Parathyroid adenoma (tissue), 2 donors: ENCODE measurements at regions not wholly inside any gene's neighbourhood (a gene's known extent, or its start where the extent isn't known, plus 50 kb on each side); places are given as distances from the start of the nearest gene placed in this dataset.
"Not testable (repeated sequence)": the region's sequence is repeated elsewhere in the genome, so short reads cannot be mapped to it uniquely, and the experiment has no call there.

Experiments used
- H2AFZ ChIP-seq: fragments of 300-600 bp; sonication (generic); one replicate; pipeline ENCODE4 v1.7.0; 2017; ENCODE audit warnings: antibody characterized with exemption, mild to moderate bottlenecking
- H3K27ac ChIP-seq: fragments of 300-600 bp; sonication (generic); one replicate; pipeline ENCODE4 v1.7.0; 2017
- H3K27me3 ChIP-seq: fragments of 300-600 bp; sonication (generic); one replicate; pipeline ENCODE4 v1.7.0; 2017; ENCODE audit warnings: low read length; ENCODE audit not compliant: control insufficient read depth, insufficient read depth
- H3K36me3 ChIP-seq: fragments of 300-600 bp; sonication (generic); one replicate; pipeline ENCODE4 v1.7.0; 2017; ENCODE audit warnings: low read length; ENCODE audit not compliant: control insufficient read depth, insufficient read depth
- H3K4me1 ChIP-seq: fragments of 300-600 bp; sonication (generic); one replicate; pipeline ENCODE4 v1.7.0; 2017; ENCODE audit warnings: control low read depth
- H3K4me2 ChIP-seq: fragments of 300-600 bp; sonication (generic); one replicate; pipeline ENCODE4 v1.7.0; 2017; ENCODE audit warnings: low read length
- H3K4me3 ChIP-seq: fragments of 300-600 bp; sonication (generic); one replicate; pipeline ENCODE4 v1.7.0; 2017; ENCODE audit warnings: low read depth, low read length
- H3K79me2 ChIP-seq: fragments of 300-600 bp; sonication (generic); one replicate; pipeline ENCODE4 v1.7.0; 2017; ENCODE audit warnings: control low read depth
- H3K9ac ChIP-seq: fragments of 300-600 bp; sonication (generic); one replicate; pipeline ENCODE4 v1.7.0; 2017; ENCODE audit warnings: mild to moderate bottlenecking
- H3K9me3 ChIP-seq: fragments of 300-600 bp; sonication (generic); one replicate; pipeline ENCODE4 v1.7.0; 2017; ENCODE audit warnings: low read length; ENCODE audit not compliant: control insufficient read depth
- CTCF ChIP-seq: fragments of 300-600 bp; sonication (generic); IDR thresholded peaks from one replicate; pipeline ENCODE4 v1.7.0; 2017; ENCODE audit warnings: antibody characterized with exemption, mild to moderate bottlenecking
- donor health status: primary hyperparathyroidism.

- H3K9me3 ChIP-seq, H2AFZ ChIP-seq, H3K4me3 ChIP-seq, H3K27ac ChIP-seq, H3K4me1 ChIP-seq, H3K27me3 ChIP-seq, H3K79me2 ChIP-seq, H3K4me2 ChIP-seq, H3K9ac ChIP-seq, H3K36me3 ChIP-seq: not testable (repeated sequence)
These were observed 61.3 kb downstream of the ZNF860 start for GRCh38 chr3:32042867-32043266.

GRCh38 chr3:32045091-32045915, 61.1 kb upstream of the GPD1L start:
- peak overlapping the region; percentile 27 for H3K27ac ChIP-seq
- no peaks in the 10 kb centered on the region for H3K9me3 ChIP-seq
- H3K4me3 ChIP-seq = no peak overlapping the region
- peaks cover 5% of the 10 kb centered on the region for H3K4me1 ChIP-seq
- no peak overlapping the region for H3K9ac ChIP-seq
- H3K4me2 ChIP-seq = peak overlapping the region; percentile 26
- H3K79me2 ChIP-seq = no peaks in the 10 kb centered on the region
- H2AFZ ChIP-seq = peak overlapping the region; percentile 22
- peaks cover 3% of the 10 kb centered on the region for H3K27me3 ChIP-seq
- no peaks in the 10 kb centered on the region for H3K36me3 ChIP-seq
- no peak for TF ChIP-seq CTCF

- no peak overlapping the region for H3K9ac ChIP-seq
- TF ChIP-seq CTCF = no peak
- no peaks in the 10 kb centered on the region for H3K36me3 ChIP-seq
- no peak overlapping the region for H2AFZ ChIP-seq
- H3K27me3 ChIP-seq = peaks cover 3% of the 10 kb centered on the region
- H3K79me2 ChIP-seq = no peaks in the 10 kb centered on the region
- peaks cover 5% of the 10 kb centered on the region for H3K4me1 ChIP-seq
- H3K27ac ChIP-seq = no peak overlapping the region
- no peak overlapping the region for H3K4me3 ChIP-seq
- H3K9me3 ChIP-seq = no peaks in the 10 kb centered on the region
- no peak overlapping the region for H3K4me2 ChIP-seq
These were observed 60.3 kb upstream of the GPD1L start for GRCh38 chr3:32046102-32046501.

GRCh38 chr3:32048487-32049182, 57.8 kb upstream of the GPD1L start:
- no peak overlapping the region for H3K4me3 ChIP-seq
- no peaks in the 10 kb centered on the region for H3K79me2 ChIP-seq
- H2AFZ ChIP-seq = no peak overlapping the region
- H3K27me3 ChIP-seq = peaks cover 3% of the 10 kb centered on the region
- H3K9me3 ChIP-seq = no peaks in the 10 kb centered on the region
- H3K4me1 ChIP-seq = peaks cover 5% of the 10 kb centered on the region
- no peak overlapping the region for H3K9ac ChIP-seq
- no peak overlapping the region for H3K4me2 ChIP-seq
- H3K27ac ChIP-seq = no peak overlapping the region
- no peak for TF ChIP-seq CTCF
- H3K36me3 ChIP-seq = no peaks in the 10 kb centered on the region

GRCh38 chr3:32049916-32050315, 56.5 kb upstream of the GPD1L start:
- H3K9ac ChIP-seq = no peak overlapping the region
- peaks cover 3% of the 10 kb centered on the region for H3K4me1 ChIP-seq
- no peak overlapping the region for H3K27ac ChIP-seq
- no peaks in the 10 kb centered on the region for H3K79me2 ChIP-seq
- H3K27me3 ChIP-seq = peaks cover 3% of the 10 kb centered on the region
- no peaks in the 10 kb centered on the region for H3K9me3 ChIP-seq
- H3K36me3 ChIP-seq = no peaks in the 10 kb centered on the region
- H3K4me3 ChIP-seq = no peak overlapping the region
- H3K4me2 ChIP-seq = no peak overlapping the region
- TF ChIP-seq CTCF = no peak
- H2AFZ ChIP-seq = no peak overlapping the region

- not testable (repeated sequence) for H3K36me3 ChIP-seq, H2AFZ ChIP-seq, H3K9me3 ChIP-seq, H3K4me3 ChIP-seq, H3K4me2 ChIP-seq, H3K27me3 ChIP-seq, H3K27ac ChIP-seq, H3K79me2 ChIP-seq, H3K9ac ChIP-seq, H3K4me1 ChIP-seq
These were observed 54.2 kb upstream of the GPD1L start for GRCh38 chr3:32052230-32052629.

- not testable (repeated sequence) for H3K9ac ChIP-seq, H3K4me1 ChIP-seq, H3K79me2 ChIP-seq, H2AFZ ChIP-seq, H3K27me3 ChIP-seq, H3K4me2 ChIP-seq, H3K4me3 ChIP-seq, H3K36me3 ChIP-seq, H3K27ac ChIP-seq, H3K9me3 ChIP-seq
These were observed 53.6 kb upstream of the GPD1L start for GRCh38 chr3:32052851-32053250.
